Aorta (tissue), 5 donors: ENCODE measurements at regions not wholly inside any gene's neighbourhood (a gene's known extent, or its start where the extent isn't known, plus 50 kb on each side); places are given as distances from the start of the nearest gene placed in this dataset.
A peak's percentile ranks its signal among the peaks of the same experiment; 100 is the strongest.
"Not testable (repeated sequence)": the region's sequence is repeated elsewhere in the genome, so short reads cannot be mapped to it uniquely, and the experiment has no call there.

Experiments
- ATAC-seq: fragments of 200-7000 bp; cut with Tn5 transposase; one replicate; pipeline ENCODE4 v1.9.1; 2022; ENCODE audit warnings: moderate library complexity; ENCODE audit not compliant: low FRiP score
- DNase-seq, 2 donors: peaks; one replicate each; pipeline ENCODE4 v3.0.0-alpha.2; 2020
- H3K27ac ChIP-seq, 2 donors: one replicate each; pipeline ENCODE4 v1.5.1; 2013; ENCODE audit warnings: low read length in 2 of 2, mild to moderate bottlenecking in 2 of 2, moderate library complexity in 2 of 2, control low read depth in 1 of 2, inconsistent platforms in 1 of 2, low read depth in 1 of 2
- H3K27me3 ChIP-seq, 2 donors: one replicate each; pipeline ENCODE4 v1.6.1; 2013; ENCODE audit warnings: control low read depth in 1 of 2, low read length in 1 of 2, mild to moderate bottlenecking in 1 of 2, moderate library complexity in 1 of 2; ENCODE audit not compliant: insufficient read depth in 2 of 2, control insufficient read depth in 1 of 2
- H3K36me3 ChIP-seq, 2 donors: one replicate each; pipeline ENCODE4 v1.6.1; 2013; ENCODE audit warnings: control low read depth in 1 of 2, low read length in 1 of 2, mild to moderate bottlenecking in 1 of 2; ENCODE audit not compliant: insufficient read depth in 2 of 2, control insufficient read depth in 1 of 2
- H3K4me1 ChIP-seq, 2 donors: one replicate each; pipeline ENCODE4 v1.6.1; 2013; ENCODE audit warnings: low read length in 2 of 2, control low read depth in 1 of 2, mild to moderate bottlenecking in 1 of 2, moderate library complexity in 1 of 2; ENCODE audit not compliant: insufficient read depth in 2 of 2, control insufficient read depth in 1 of 2
- H3K4me3 ChIP-seq, 2 donors: one replicate each; pipeline ENCODE4 v1.5.1; 2013; ENCODE audit warnings: low read length in 2 of 2, control low read depth in 1 of 2, mild to moderate bottlenecking in 1 of 2
- H3K9me3 ChIP-seq: one replicate; pipeline ENCODE4 v1.6.1; 2013; ENCODE audit warnings: mild to moderate bottlenecking, low read length; ENCODE audit not compliant: control insufficient read depth
- WGBS, 2 donors: extraction: QIAGEN DNeasy Blood & Tissue Kit; methylation state at CpG; one replicate each; pipeline ENCODE4 v1.1.7; 2013; 5-methylcytosine and 5-hydroxymethylcytosine counted together
- intact Hi-C, 2 donors: fragments of 100-400 bp; cut with DNase I; formaldehyde crosslinking; loops; one replicate each; pipeline versions ENCODE4 v1.14.2 to v1.15.0; 2022
- donor health status: healthy with polysubstance abuse.
- donor health status: Bipolar disorder and iron deficiency.
- donor health status: DM: no; HTN: no; CAD: no.
- donor health status: DM: no; HTN: no; CAD: no.
- donor health status: DM: yes; HTN: yes; CAD: no.

DNA sequence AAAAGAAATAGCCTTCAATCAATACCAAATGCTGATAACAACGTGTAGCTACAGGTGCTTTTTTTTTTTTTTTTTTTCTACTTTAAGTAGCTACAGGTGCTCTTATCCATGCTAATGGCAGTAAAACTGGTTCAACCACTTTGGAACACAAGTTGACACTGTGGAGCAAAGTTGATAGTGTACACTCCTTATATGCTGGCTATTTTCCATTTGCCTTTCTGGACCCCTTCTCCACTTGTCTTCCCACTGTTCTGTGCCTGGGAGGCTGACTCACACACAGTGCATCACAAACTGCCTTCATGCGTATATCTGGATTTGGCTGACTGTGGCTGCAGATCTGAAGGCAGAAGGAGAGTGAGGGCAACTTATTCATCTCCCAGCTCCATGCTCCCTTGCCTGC lies 247.9 kb downstream of the MSX2 start:
- DNase-seq (no peak), ATAC-seq (no peak)
- peaks cover 2% of the 10 kb centered on the region for H3K9me3 ChIP-seq
- H3K36me3 ChIP-seq, result no peaks in the 10 kb centered on the region
- WGBS, 2 donors, result 66 to 69% methylated on average over 2 of the region's 2 CpGs
- no peak overlapping the region for H3K27ac ChIP-seq
- intact Hi-C loops, result no loop called here
- H3K27me3 ChIP-seq, result no peaks in the 10 kb centered on the region
- no peak overlapping the region for H3K4me3 ChIP-seq
- H3K4me1 ChIP-seq, result no peaks in the 10 kb centered on the region

DNA sequence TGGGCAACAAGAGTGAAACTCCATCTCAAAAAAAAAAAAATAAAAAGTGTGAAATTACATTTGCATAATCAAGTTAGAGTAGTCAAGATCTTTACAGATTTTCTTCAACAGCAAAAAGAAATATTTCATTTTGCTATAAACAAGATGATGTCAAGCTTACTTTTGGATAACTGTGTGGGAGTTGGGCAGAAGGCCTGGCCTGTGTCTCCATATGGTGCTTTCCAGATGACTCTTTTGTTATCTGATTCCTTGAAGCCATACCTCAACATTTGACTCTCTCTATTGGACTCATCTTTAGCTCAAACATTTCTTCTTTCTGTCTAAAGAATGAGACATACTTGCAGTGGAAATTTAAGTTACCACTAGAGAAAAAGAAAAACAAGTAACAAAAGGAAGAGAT lies 246.8 kb downstream of the MSX2 start:
- no peak for ATAC-seq
- intact Hi-C loops, result no loop called here

GRCh38 chr5:174970502-174970901 lies 246.1 kb downstream of the MSX2 start:
- Histone ChIP-seq H3K4me3 (no peak overlapping the region), H3K27ac (no peak overlapping the region), H3K27me3 (no peaks in the 10 kb centered on the region), H3K36me3 (no peaks in the 10 kb centered on the region), H3K9me3 (peaks cover 2% of the 10 kb centered on the region), H3K4me1 (no peaks in the 10 kb centered on the region)
- WGBS, 2 donors, result 83 to 87% methylated on average over 4 of the region's 4 CpGs
- no peak for DNase-seq
- intact Hi-C loops, result no loop called here
- no peak for ATAC-seq

More for the DNA sequence above, 246.8 kb downstream of the MSX2 start:
- Histone ChIP-seq H3K27me3 (no peaks in the 10 kb centered on the region), H3K9me3 (peaks cover 2% of the 10 kb centered on the region), H3K36me3 (no peaks in the 10 kb centered on the region), H3K4me1 (no peaks in the 10 kb centered on the region), H3K4me3 (no peak overlapping the region), H3K27ac (no peak overlapping the region)
- no peak for DNase-seq

- no peaks in the 10 kb centered on the region for H3K9me3 ChIP-seq
- H3K4me1 ChIP-seq, result peaks cover 0 to 3% of the 10 kb centered on the region in 2 donors
- intact Hi-C loops, result loop anchor here (5.0 to 10.0 kb wide), 3 partner anchors 111 to 508 kb away; no protein-coding TSS in a partner anchor
- H3K27me3 ChIP-seq, result no peaks in the 10 kb centered on the region
- H3K4me3 ChIP-seq, result no peak overlapping the region
- no peaks in the 10 kb centered on the region for H3K36me3 ChIP-seq
- DNase-seq (no peak), ATAC-seq (no peak)
- 86% methylated on average over 6 of the region's 6 CpGs for WGBS, 2 donors
- no peak overlapping the region for H3K27ac ChIP-seq
Measured at GRCh38 chr5:174953871-174954270, 229.5 kb downstream of the MSX2 start.

DNA sequence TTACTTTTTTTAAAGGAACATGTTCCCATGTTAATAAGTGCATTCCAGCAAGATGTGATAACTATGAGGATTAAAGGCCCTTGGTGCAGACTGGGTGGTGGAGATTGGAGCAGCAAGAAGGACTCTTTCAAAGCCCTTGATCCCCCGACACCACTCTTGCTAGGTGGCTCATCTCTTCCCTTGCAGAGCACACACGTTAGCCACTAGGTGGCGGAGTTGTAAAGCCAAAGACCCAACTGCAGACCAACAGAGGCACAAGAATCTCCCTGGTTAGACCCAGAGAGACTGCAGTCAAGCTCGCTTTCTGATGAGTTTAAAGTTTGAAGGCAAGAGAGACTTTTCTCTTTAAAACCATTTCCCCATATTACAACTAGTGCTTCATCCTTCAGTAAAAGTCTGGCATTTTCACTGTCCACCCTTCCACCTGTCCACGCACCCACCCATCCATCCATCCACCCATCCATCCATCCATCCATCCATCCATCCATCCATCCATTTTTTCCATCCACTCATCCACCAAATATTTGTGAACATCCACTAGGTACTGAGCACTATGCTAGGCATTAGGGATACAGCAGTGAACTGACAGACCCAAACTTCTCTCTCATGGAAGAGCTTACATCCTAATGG lies 226.9 kb downstream of the MSX2 start:
- H3K27me3 ChIP-seq, result no peaks in the 10 kb centered on the region
- peak in 1 of 2 donors; percentile 52 for DNase-seq

DNA sequence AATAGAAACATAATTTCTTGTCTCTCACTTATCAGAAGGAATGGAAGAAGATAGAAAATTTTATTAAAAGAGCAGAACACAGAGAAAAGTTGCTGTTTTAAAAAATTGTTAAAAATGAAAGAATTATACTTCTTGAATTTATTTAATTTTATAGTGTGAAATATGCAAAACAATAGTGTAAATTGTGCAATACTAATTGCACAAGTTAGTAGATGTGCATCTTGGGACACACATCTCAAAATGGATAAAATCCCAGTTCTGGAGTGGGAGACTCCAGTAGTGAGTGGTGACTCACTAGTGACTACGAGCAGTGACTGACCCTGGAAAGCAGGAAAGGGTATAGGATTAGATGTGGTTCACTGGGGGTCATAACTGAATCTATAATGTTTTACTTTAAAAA lies 223.2 kb downstream of the MSX2 start:
- WGBS, 2 donors, result 58 to 74% methylated on average over 1 of the region's 1 CpG
- no peak for ATAC-seq
- H3K36me3 ChIP-seq, result no peaks in the 10 kb centered on the region
- H3K4me3 ChIP-seq, result no peak overlapping the region
- intact Hi-C loops, result no loop called here
- no peak for DNase-seq
- H3K27me3 ChIP-seq, result no peaks in the 10 kb centered on the region
- no peaks in the 10 kb centered on the region for H3K4me1 ChIP-seq
- no peak overlapping the region for H3K27ac ChIP-seq
- no peaks in the 10 kb centered on the region for H3K9me3 ChIP-seq

More for the DNA sequence above, 226.9 kb downstream of the MSX2 start:
- Histone ChIP-seq H3K4me1 (peaks cover 0 to 3% of the 10 kb centered on the region in 2 donors), H3K4me3 (no peak overlapping the region), H3K27ac (no peak overlapping the region), H3K36me3 (no peaks in the 10 kb centered on the region), H3K9me3 (no peaks in the 10 kb centered on the region)
- peak; percentile 72 for ATAC-seq
- intact Hi-C loops, result loop anchor here (1.0 to 10.0 kb wide), 4 partner anchors 114 to 511 kb away; partner anchors contain the start of gene DRD1 (in 2 of the 2)
- WGBS, 2 donors, result 20% methylated on average over 5 of the region's 5 CpGs

- H3K4me3 ChIP-seq, result no peak overlapping the region
- 84% methylated on average over 7 of the region's 7 CpGs for WGBS, 2 donors
- no peaks in the 10 kb centered on the region for H3K9me3 ChIP-seq
- H3K27ac ChIP-seq, result no peak overlapping the region
- DNase-seq (no peak), ATAC-seq (no peak)
- no peaks in the 10 kb centered on the region for H3K27me3 ChIP-seq
- no peaks in the 10 kb centered on the region for H3K36me3 ChIP-seq
- no peaks in the 10 kb centered on the region for H3K4me1 ChIP-seq
- intact Hi-C loops, result no loop called here
Measured at GRCh38 chr5:174945853-174946252, 221.5 kb downstream of the MSX2 start.

DNA sequence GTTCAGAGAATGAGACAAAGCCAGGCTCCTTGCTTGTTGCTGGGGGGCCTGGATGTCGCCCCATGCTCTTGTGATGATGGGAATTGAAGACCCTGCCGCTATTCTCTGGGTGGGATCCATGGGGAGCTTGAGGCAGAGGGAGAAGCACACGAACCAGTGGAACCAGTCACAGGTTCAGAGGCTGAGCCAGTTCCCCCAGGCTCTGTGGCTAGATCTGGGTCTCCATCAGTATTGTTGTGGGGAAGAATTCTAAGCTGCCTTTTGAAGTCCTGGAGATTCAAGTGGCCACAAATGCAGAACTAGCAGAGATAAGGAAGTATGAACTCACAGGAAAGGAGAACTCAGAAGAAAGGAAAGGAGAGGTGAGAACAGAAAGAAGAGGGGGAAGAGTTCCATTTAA lies 219.4 kb downstream of the MSX2 start:
- WGBS, 2 donors, result 73 to 76% methylated on average over 3 of the region's 3 CpGs
- Histone ChIP-seq H3K4me1 (no peaks in the 10 kb centered on the region), H3K27me3 (no peaks in the 10 kb centered on the region), H3K9me3 (no peaks in the 10 kb centered on the region), H3K4me3 (no peak overlapping the region), H3K36me3 (no peaks in the 10 kb centered on the region), H3K27ac (no peak overlapping the region)
- intact Hi-C loops, result no loop called here
- no peak for ATAC-seq
- DNase-seq, result no peak

- H3K36me3 ChIP-seq, H3K9me3 ChIP-seq, intact Hi-C loops, H3K27ac ChIP-seq, H3K4me3 ChIP-seq, H3K4me1 ChIP-seq, ATAC-seq, H3K27me3 ChIP-seq, DNase-seq: not testable (repeated sequence)
- WGBS, 2 donors, result 93 to 95% methylated on average over 1 of the region's 1 CpG
Measured at GRCh38 chr5:174943002-174943401, 218.6 kb downstream of the MSX2 start.
